Nucleus accumbens (tissue), 56 donors: ENCODE measurements at regions not wholly inside any gene's neighbourhood (a gene's known extent, or its start where the extent isn't known, plus 50 kb on each side); places are given as distances from the start of the nearest gene placed in this dataset.

ENCODE experiments used
- DNase-seq, 56 donors: peaks; one replicate each; lab custom pipeline; 2025; lab: John Stamatoyannopoulos, UW

DNA sequence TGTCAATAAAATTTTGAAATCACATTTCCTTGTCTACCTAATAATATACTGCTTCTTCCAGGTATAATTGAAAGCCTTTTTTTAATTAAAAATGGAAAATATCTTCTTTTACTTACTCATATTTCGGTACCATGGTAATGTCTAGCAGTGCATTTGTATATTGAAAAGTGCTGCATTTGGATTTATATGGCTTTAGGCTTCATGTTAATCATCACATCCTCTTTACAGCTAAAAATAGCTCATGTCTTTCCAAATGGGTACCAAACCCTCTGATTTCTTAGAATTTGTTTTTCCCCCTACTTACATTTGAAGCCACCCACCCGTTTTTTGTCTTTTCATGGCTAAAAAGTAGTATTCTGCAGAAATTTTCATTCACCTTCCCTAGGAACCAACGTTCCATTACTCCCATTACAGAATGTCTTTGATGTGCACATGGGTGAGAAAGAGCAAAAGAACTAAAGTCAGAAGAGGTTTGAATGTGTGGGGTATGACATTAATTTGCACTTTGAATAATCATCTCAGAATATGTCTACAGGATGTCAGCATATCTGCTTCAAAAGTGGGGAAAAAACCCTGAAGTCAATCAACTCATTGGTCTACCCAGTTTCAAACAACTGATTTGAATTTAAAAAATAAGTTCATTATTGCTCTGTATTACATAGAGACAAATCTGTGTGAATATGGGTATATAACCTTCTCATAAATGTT is 935.9 kb downstream of the GATA3 start:
- no peak for DNase-seq

DNA sequence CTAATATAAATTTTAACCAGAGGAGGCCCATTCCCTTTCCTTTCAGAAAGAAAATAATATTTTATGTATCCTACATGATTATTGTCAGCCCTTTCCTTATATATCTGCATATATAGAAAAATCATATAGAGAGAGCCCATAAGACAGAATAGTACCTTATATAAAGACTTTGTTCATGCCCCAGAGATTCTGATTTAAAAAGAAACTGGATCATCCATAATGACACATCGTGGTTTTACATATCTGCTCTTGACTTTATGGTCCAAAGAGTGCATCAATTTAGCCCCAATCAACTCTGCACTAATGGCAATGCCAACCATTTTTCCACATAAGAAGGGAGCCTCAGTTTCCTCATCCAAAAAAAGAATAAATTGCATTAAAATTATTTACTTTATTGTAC is 937.5 kb downstream of the GATA3 start:
- no peak for DNase-seq

DNA sequence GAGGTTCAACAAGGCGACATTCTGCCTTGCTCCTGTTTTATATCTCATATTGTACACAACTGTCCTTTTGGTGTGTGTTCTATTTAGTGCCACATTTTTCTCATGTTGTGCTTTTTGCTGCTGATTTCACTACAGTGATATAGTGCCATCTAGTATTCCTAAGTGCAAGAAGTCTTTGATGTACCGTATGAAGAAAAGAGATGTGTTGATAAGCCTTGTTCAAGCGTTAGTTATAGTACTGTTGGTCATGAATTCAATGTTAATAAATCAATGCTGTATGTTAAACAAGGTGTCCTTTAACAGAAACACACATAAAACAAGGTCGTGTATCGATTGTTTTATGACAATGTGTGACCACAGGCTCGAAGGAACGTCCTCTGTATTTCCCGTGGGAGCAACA is 939.4 kb downstream of the GATA3 start:
- no peak for DNase-seq

DNA sequence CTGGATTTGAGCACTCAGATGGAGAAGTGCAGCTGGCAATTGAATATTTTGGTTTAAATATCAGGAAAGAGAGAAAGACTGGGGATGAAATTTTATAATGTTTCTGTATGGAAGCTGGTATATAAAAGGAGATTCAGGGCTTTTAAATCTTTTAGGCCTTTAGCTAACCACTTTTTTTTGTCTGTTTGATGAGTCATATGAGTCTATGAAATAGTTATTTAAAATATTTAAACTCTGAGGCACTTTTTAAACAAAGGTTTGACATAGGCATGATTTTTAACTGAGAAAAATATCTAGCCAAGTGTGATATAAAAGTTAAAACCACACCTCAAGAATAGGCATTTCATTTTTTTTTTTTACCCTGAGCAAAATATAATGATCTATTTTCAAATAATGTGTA is 944.3 kb downstream of the GATA3 start:
- no peak for DNase-seq

DNA sequence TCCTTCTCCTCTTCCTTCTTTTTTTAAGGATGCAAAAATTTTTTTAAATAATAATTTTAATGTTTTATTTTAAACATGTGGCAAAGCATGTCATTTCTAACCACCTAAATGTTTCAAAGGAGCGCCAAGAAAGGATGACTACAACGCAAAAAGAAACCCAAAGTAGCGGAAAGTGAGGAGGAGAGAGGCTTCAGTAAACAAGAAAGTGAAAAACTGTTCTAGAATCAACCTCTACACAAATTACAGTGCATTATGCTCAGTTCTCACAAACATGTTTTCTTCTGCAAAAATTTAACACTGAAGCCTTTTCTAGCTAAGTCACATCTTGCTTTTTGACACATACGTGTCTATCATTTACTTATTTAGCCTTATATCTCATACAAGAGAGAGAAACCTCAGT is 948.6 kb downstream of the GATA3 start:
- DNase-seq, result no peak

DNA sequence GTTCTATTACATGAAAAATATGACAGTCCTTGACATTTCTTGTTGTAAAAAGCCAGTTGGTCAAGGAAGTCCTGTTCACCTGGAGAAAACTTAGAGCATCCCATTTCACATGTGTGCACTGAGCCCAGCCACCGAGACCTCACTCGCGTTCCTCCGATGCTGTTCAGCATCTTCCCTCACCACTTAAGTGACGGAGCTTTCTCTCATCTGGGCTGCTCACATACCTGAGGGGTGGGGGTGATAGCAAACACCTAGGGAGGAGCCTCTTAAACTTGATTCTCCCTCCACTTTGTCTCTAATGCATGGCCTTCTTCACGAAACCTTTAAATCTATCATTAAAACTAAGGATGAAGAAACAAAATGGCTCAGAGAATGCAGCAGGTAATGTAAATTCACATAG is 950.2 kb downstream of the GATA3 start:
- no peak for DNase-seq

DNA sequence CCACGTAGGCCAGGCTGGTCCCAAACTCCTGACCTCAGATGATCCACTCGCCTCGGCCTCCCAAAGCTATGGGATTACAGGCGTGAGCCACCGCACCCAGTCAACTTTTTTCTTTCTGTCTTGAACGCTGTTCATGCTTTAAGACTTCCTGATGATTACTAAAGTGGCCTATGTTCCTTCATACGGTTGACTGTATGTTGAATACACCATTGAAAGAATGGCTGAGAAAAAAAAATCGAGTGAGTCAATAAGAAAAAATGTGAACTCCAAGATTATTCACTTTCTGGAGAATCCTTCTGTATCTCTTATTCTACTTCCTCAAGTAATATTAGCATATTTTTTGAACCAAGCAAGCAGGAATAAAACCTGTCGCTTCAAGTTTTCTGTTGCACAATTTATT is 955.0 kb downstream of the GATA3 start:
- DNase-seq, result no peak

DNA sequence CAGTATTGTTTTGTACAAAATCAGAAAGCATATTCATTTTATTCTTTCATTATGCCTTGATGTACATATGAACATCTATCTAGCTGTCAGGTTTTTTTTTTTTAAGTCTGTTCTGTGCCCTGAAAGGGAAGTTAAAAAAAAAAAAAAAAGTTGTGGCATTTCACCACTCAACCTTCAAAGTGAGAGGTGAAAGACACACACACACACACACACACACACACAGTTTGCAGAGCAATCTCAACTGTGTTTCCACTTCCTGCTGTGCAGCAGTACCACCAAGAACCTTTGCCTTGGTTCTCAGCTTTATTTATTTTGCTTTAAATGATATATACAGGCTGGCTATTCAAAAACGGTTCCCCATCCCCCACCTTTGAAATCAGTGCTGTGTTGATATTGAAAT is 955.6 kb downstream of the GATA3 start:
- DNase-seq, result no peak

DNA sequence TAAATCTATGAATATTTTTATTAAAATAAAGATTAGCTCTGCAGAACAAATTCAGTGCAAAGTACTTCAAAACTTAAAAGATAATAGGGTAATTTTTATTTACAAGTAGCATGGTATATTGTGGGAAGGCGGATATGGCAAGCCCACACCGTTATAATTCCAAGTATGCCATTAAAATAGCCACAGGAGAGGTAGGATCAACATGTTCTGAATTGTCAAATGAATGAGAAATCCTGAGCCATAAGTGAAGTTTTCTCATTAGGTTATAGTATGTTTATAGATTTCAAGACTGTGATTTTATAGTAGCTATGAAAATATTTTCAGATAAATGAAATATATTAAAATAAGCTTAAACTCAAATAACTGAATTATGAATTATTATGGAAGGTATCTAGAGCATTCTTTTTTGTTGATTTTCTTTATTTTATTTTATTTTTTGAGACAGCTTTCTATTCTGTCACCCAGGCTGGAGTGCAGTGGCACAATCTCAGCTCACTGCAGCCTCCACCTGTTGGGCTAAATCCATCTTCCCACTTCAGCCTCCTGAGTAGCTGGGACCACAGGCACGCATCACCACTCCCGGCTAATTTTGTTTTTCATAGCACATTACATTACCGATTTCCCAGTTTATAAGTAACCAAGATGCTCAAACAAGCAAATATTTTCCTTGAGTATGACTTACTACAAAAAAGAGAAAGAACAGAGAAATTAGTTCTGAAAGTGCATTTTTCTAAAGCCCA is 956.6 kb downstream of the GATA3 start:
- no peak for DNase-seq

DNA sequence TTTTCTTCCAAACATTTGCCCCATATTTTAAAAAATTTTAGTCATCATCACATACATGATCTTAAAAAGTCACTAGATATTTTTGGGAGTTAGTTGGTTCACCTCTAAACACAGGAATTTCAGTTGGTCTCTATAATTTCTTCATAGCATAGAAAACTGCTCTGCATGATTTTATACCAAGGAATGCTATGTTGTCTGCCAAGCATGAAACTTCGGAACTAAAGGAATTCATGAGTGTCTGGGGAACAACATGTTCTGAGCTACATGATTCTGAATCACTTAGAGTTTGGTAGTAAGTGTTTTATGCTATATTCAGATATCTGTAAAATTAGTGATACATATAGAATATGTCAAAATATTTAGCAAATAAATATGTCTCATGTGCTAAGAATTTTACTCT is 957.8 kb downstream of the GATA3 start:
- no peak for DNase-seq

DNA sequence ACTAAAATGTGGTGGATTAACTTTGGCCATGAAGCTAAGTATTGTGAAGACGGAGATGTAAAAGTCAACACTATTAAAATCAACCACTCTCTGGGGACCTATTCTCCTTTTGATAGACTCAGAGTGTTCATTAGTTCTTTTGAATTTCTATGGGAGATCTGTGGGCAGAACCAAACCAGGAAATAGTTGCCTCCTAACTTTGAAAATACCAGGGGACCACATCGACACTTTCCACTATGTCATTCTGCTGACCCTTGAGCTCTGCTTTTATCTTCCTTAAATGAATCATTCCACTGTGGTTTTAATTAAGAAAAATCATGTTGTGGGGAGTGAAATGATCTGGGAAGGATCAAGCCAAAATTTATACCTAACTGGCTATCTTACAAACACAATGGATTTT is 960.5 kb downstream of the GATA3 start:
- DNase-seq, result no peak

DNA sequence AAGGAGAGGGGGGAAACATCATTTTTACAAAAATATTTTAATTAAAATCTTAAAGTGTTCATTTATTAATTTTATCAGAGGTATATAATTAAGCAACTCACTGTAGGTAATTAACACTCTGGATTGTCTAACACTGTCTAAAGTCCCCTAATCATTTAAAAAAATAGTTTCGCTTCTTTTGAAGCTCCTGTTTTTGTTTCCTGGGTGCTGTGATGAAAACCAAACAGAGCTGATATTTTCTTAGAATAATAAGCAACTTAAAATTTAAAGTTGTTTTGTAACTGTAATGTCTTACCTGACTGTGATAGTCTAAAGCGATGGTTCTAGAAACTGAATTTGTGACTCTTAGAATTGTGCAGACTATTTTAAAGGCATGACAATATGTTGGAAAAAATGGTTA is 961.0 kb downstream of the GATA3 start:
- no peak for DNase-seq

DNA sequence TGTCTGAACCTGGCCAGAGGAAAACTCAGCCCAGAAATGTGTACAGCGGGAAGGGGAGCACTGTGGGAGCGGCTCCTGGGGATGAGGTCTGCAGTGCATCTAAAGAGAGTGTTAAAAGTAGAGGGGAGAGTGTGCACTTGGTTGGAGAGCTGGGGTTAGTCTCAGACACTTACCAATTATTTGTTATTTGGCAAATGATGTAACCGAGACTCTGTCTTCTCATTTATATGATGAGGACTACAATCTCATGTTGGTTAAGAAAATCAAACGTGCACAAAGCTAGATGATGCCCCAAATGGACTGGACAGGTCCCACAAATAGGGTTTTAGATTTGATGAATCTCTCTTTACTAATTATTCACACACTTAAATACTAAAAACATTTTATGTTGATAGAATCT is 962.4 kb downstream of the GATA3 start:
- DNase-seq, result no peak

DNA sequence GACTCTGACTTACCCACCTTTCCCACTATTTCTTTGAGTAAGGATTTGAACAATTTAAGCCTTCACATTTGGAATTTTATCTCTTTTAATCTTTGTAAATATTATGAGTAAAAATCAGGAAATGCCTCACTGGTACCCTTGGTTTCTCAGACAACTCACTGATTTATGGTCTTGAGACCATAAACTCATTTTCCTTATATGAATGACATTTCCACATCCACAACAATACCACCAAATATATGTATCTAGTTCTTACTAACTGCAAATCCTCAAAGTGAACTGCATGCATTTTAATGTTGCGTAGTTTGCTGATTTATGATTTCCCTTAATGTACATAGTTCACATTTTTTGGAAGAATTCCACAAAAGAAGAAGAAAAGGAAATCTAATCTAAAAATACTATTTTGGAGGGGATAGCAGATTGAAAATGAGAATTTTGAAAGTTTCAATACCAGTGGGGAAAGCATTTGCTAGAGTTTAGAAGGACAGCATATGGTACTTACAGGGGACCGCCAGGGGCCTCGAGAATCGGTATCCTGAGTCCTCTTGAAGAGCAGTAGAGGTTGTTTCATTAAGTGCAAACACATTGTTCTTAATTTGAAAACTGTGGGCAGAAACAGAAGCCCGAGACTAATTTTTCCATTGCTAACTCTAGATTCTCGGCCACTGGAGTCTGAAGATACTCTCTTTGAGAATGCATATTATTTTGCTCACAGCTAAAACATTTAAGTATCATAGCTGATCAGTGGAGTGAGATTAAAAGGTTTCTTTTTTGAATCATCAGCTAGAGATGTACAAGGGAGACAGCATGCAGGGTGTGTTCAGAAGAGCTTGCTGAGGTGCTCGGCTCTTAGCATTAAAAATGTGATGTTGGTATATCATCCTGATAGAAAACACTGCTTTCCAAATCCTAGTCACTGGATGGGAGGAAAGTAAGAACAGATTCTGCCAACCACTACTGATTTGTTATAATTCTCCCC is 964.0 kb downstream of the GATA3 start:
- DNase-seq, result no peak

DNA sequence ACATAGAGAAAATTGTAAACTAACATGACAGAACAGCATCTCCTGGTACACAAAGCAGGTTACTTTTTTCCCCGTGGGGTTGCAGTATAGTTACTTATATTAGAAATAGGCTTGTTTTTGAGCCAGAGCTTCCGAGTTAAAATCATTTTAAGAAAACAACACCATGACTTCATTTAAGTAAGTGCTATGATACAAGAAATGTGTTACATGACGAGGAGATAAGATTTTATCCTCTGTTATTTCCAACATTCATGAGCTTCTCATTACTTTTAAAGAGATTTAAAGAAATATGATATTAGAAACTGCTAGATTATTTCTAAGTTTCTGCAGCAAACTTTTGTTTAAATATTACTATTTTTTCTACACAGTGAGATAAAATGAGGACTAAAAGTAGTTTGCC is 968.7 kb downstream of the GATA3 start:
- DNase-seq, result no peak

DNA sequence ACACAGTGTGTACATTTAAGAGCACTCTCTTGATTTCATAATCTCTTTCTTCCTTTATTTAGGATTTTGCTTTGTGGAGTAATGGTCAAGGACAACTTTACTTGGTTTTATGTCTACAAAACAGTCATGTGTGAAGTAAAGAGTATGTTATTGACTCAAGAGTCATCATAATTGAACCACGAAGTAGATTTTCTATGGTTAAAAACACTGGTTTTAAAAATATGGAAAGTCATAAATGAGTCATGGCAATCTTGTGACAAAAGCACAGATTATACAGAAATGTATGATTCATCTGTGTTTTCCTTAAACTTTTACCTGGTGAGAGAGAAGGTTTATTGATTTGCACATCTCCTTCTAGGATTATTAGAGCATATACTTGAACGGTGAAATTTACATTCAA is 969.7 kb downstream of the GATA3 start:
- no peak for DNase-seq

DNA sequence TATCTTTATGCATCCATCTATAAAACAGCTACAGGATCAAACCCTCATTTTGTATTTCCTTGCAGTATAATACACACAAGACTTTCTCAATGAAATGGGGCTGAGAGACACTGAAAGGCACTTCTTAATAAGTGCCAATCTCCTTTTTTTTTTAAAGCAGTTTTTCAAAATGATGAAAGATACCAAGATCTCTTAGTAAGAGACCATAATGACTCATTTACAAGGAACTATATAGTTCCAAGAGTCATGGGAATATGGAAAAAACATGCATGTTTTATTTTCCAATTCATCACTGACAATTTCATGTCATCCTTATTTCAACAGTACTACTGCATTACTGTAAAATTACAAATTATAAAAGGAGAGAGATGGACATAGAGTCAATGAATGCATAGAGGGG is 973.7 kb downstream of the GATA3 start:
- no peak for DNase-seq

DNA sequence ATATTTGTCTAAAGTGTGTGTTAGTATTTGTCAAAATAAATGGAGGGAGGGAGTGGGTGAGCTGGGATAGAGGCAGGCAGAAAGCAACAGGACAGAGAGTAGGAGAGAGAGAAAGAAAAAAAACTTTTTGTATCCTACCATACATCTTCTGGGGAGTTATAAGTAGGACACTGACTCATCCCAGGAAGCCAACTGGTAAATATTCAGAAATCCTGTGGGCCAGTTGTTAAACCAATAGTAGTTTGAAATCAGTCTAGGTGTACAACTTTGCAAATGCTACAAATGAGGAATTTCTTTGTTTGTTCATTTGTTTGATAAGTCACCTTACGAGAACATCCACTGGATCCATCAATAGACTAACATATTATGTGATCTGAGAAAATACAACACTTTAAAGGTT is 980.9 kb downstream of the GATA3 start:
- DNase-seq, result no peak

DNA sequence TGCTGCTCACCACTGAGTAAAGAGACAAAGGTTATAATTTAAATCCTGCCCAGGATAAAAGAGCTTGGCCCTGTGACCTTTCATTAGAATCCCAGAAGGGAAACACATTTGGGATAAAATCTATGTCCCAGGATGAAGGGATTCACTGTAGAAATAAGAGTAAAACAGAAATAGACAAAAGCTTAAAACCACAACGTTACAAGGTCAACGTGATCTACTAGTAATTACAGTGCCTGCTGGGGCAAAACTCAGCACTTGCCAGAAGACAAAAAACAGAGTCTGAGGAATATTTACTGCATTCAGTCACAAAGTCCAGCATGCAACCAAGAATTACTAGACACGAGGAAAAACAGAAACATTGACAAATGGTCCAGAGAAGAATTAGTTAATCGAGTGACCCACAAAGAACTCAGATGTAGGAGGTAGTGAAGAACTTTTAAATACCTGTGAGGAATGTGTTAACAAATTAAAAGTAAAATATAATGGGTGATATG is 982.3 kb downstream of the GATA3 start:
- DNase-seq, result no peak

DNA sequence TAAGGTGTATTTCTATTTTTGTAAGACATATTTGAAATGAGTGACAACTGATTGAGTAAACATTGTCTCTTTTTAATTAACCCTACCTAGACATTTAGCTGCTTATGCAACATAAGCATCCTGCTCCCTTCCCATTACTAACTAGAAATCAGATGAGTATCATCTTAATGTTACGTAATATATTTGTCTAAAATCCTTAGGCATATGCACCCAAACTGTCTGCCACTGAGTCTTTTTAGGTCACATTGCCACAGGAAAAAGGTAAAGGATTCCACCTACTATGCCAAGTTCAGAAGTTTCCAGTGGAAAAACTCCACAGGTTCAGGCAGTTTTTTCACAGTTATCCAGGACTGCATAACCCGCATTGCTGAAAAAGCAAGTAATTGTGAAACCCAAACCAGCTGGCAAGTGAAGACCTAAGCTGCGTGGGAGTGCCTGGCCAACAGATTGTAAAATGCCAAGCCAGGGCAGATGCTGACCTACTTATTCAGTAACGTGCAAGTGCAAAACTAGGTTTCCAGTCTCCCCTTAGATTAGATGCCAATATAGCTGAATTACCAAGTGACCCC is 983.7 kb downstream of the GATA3 start:
- peak in 2 of 56 donors; percentile 0 for DNase-seq

DNA sequence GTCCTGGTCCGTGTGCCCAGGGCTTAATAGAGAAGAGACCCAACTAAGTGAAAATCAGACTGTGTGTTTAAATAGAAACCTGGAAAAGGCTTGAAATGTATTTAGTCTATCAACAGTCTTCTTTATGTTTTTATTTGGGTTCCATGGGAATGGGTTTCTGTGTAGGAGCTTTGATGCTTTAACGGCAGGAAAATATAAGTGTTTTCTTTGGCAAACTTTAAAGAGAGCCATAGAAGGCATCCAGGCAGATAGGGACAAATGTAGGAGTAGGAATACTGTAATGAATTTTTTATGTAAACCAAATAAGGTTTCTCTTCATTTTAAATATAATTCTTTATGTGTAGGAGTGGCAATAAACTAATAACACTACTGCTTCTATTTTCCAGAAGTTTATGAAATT is 989.0 kb downstream of the GATA3 start:
- DNase-seq, result no peak
